Prostate gland (tissue), 2 donors: ENCODE measurements at regions not wholly inside any gene's neighbourhood (a gene's known extent, or its start where the extent isn't known, plus 50 kb on each side); places are given as distances from the start of the nearest gene placed in this dataset.

Experiments
- DNase-seq: peaks from one replicate; pipeline ENCODE4 v3.0.0-alpha.2; 2019; ENCODE audit warnings: low spot score
- H3K27ac ChIP-seq, 2 donors: fragments of 200-600 bp; sonication (generic); 2 replicates each; pipeline ENCODE4 v1.5.1; 2017 to 2019
- H3K27me3 ChIP-seq: fragments of 200-600 bp; sonication (generic); replicated peaks from 2 replicates; pipeline ENCODE4 v1.5.1; 2019; ENCODE audit not compliant: insufficient read depth
- H3K36me3 ChIP-seq, 2 donors: fragments of 200-600 bp; sonication (generic); 1 replicate in 1 of 2; 2 replicates in 1 of 2; pipeline versions ENCODE4 v1.5.1 to v1.8.1; 2017 to 2019
- H3K4me1 ChIP-seq: fragments of 200-600 bp; sonication (generic); replicated peaks from 2 replicates; pipeline ENCODE4 v1.5.1; 2019
- H3K4me3 ChIP-seq, 2 donors: fragments of 200-600 bp; sonication (generic); 2 replicates each; pipeline ENCODE4 v1.5.1; 2017 to 2019
- H3K9me3 ChIP-seq: fragments of 200-600 bp; sonication (generic); 2 replicates; pipeline ENCODE4 v1.5.1; 2017
- POLR2A ChIP-seq: fragments of 450-650 bp; IDR thresholded peaks from one replicate; pipeline ENCODE4 v1.6.1; 2016; ENCODE audit warnings: antibody characterized with exemption, mild to moderate bottlenecking
- POLR2AphosphoS5 ChIP-seq: sonication (generic); formaldehyde crosslinking; IDR thresholded peaks from one replicate; pipeline ENCODE4 v1.6.1; 2017; ENCODE audit warnings: antibody characterized with exemption
- WGBS: methylation state at CpG from one replicate; pipeline ENCODE4 v1.1.5; 2018; 5-methylcytosine and 5-hydroxymethylcytosine counted together
- intact Hi-C: fragments of 100-400 bp; cut with DNase I; formaldehyde crosslinking; loops from one replicate; pipeline ENCODE4 v1.14.2; 2022
- TF ChIP-seq, protein P1 (sequence below), 4 experiments: fragments of 200-600 bp in 2 of 4; fragments of 450-650 bp in 2 of 4; sonication (generic) in 2 of 4; IDR thresholded peaks; 1 replicate in 3 of 4; 2 replicates in 1 of 4; pipeline ENCODE4 v1.5.1; 2016 to 2019; ENCODE audit warnings: antibody characterized with exemption in 4 of 4, mild to moderate bottlenecking in 2 of 4, moderate library complexity in 2 of 4

DNA sequence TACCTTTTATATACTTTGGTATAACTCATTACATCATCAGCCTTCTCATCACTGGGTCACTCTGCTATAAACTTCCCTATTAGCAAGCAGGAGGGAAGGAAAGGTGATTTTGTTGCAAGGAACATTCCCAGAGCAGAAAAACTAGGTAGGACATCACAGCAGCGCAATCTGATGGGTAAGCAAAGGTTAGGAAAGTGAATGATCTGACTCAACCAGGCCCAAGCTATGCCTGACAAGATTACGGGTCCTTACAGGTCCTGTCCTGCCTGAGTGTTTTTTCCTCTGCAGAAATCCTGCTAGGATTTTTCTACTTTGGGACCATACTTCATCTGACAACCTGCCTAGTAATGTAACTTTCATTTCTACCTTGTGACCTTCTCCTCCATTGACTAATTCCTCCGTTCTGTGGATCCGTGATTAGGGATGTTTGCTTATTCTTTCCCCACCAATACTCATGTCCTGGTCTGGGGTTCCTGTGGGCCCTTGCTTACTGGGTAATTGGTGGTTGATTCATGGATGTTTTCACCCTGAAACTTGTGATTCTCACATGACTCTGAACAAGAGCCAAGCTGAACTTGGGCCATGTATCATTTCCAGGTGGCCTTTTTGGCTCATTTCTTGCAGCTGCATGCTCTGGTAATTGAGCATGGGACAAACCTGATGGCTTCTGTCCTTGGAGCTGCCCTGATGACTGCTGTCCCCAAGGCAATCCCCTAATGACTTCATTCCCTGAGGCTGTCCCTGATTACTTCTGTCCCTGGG lies 111.9 kb upstream of the KIT start:
- Histone ChIP-seq H3K27me3 (no peaks in the 10 kb centered on the region), H3K4me1 (no peaks in the 10 kb centered on the region), H3K27ac (no peak overlapping the region), H3K9me3 (no peaks in the 10 kb centered on the region), H3K36me3 (no peaks in the 10 kb centered on the region), H3K4me3 (no peak overlapping the region)
- WGBS = 81% methylated on average over 4 of the region's 4 CpGs
- intact Hi-C loops = no loop called here
- DNase-seq = no peak
- no peak for TF ChIP-seq POLR2A

DNA sequence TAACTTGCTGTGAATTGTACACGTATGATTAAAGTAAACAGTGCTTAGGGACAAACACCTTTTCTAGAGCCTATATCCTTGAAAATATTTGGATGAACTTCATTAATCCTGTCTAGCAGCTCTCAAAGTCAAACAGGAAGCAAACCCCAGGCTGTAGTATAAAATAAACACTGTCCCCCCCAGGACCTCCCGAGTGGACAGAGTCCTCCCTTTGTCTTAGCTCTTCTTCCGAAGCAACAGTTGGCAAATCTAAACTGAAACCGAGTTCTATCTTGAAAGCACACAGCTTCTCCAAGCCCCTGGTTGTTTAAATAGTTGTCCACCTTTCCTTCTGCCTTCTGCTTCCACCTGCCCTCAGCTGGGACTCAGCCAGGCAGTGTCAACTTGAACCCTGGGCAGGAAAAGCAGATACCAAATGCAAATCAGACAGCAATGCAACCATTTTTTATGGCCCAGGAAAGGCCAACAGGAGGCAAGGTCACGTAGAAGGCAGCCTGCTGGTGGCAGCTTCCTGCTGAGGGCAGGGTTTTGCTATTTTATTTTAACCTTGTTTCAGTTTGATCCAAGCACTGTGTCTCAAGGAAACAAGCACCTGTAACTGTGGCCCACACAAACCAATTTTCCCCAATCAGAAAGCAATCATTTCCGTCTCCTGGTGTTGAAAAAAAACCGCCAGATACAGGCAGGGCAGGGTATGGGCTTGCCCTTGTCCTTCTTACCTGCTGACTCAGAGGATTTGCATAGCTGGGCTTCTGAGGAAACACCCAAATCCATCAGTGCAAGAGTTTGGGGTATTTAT lies 110.3 kb upstream of the KIT start:
- Histone ChIP-seq H3K36me3 (no peaks in the 10 kb centered on the region), H3K9me3 (no peaks in the 10 kb centered on the region), H3K27me3 (no peaks in the 10 kb centered on the region), H3K27ac (no peak overlapping the region), H3K4me3 (no peak overlapping the region), H3K4me1 (no peaks in the 10 kb centered on the region)
- intact Hi-C loops = no loop called here
- DNase-seq = no peak
- TF ChIP-seq POLR2A (no peak), POLR2AphosphoS5 (no peak)
- TF ChIP-seq, protein P1, sequence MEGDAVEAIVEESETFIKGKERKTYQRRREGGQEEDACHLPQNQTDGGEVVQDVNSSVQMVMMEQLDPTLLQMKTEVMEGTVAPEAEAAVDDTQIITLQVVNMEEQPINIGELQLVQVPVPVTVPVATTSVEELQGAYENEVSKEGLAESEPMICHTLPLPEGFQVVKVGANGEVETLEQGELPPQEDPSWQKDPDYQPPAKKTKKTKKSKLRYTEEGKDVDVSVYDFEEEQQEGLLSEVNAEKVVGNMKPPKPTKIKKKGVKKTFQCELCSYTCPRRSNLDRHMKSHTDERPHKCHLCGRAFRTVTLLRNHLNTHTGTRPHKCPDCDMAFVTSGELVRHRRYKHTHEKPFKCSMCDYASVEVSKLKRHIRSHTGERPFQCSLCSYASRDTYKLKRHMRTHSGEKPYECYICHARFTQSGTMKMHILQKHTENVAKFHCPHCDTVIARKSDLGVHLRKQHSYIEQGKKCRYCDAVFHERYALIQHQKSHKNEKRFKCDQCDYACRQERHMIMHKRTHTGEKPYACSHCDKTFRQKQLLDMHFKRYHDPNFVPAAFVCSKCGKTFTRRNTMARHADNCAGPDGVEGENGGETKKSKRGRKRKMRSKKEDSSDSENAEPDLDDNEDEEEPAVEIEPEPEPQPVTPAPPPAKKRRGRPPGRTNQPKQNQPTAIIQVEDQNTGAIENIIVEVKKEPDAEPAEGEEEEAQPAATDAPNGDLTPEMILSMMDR (IDR thresholded peaks at IDR 0.05) = no peak
- 54% methylated on average over 7 of the region's 7 CpGs for WGBS

DNA sequence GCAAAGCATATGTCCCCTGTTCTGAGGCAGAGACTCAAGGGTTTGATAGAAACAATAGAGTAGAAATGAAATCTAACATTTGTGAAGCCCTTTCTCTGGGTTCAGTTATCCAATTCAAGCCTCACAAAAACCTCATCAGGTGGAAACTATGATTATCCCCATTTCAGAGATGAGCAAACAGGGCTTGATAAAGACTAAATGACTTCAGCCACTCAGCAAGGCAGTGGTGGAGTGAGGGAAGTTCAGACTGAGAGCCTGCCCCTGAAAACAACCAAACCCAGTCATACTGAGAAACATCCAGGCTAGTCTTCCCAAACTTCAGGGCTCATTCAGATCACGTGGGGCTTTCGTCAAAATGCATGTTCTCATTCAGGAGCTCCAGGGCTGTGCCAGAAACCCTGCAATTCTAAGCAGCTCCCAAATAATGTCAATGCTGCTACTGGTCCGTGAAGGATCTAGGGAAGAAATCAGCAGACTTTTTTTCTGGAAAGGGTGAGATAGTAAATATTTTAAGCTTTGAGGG lies 109.6 kb upstream of the KIT start:
- no peak overlapping the region for H3K27ac ChIP-seq

DNA sequence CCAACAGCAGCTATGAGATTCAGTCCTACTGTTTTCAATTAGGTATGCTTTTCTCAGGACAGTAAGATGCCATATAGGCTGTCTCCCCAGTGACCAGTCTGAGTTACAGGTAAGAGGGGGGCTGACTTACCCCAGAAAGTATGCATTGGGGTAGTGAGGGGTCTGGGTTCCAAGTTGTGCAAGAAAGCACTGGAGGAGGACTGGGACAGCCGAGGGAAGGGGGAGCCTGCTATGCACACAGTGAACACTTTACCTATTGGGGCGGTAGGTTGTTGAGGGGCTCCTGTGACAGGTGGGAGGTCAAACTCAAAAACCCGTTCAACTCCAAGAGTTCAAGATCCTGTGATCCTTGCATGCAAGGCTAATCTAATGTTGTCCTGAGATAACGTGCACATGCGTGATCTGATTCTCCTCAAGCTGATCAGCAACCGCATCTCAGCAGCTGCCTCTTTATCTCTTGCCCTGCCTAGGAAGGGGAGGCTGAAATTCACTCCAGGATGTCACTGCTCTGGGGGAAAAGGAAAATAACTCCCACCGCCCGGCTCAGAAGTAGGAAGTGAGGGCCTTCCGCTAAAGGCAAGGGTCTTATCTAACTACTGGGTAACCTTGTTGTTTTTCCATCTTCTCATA lies 108.8 kb upstream of the KIT start:
- 94% methylated on average over 9 of the region's 9 CpGs for WGBS
- no peak overlapping the region for H3K4me3 ChIP-seq
- H3K9me3 ChIP-seq = no peaks in the 10 kb centered on the region
- DNase-seq = no peak
- H3K4me1 ChIP-seq = no peaks in the 10 kb centered on the region
- intact Hi-C loops = no loop called here
- no peak overlapping the region for H3K27ac ChIP-seq
- no peaks in the 10 kb centered on the region for H3K27me3 ChIP-seq
- H3K36me3 ChIP-seq = no peaks in the 10 kb centered on the region
- TF ChIP-seq, protein P1 (IDR thresholded peaks at IDR 0.05) = no peak
- TF ChIP-seq POLR2AphosphoS5 (no peak), POLR2A (no peak)

More for the DNA sequence above, 109.6 kb upstream of the KIT start:
- Histone ChIP-seq H3K36me3 (no peaks in the 10 kb centered on the region), H3K4me3 (no peak overlapping the region), H3K27me3 (no peaks in the 10 kb centered on the region), H3K4me1 (no peaks in the 10 kb centered on the region), H3K9me3 (no peaks in the 10 kb centered on the region)
- intact Hi-C loops = no loop called here
- DNase-seq = no peak
- TF ChIP-seq POLR2A (no peak), POLR2AphosphoS5 (no peak)
- TF ChIP-seq, protein P1 (IDR thresholded peaks at IDR 0.05) = no peak
- WGBS = 90% methylated on average over 3 of the region's 3 CpGs

DNA sequence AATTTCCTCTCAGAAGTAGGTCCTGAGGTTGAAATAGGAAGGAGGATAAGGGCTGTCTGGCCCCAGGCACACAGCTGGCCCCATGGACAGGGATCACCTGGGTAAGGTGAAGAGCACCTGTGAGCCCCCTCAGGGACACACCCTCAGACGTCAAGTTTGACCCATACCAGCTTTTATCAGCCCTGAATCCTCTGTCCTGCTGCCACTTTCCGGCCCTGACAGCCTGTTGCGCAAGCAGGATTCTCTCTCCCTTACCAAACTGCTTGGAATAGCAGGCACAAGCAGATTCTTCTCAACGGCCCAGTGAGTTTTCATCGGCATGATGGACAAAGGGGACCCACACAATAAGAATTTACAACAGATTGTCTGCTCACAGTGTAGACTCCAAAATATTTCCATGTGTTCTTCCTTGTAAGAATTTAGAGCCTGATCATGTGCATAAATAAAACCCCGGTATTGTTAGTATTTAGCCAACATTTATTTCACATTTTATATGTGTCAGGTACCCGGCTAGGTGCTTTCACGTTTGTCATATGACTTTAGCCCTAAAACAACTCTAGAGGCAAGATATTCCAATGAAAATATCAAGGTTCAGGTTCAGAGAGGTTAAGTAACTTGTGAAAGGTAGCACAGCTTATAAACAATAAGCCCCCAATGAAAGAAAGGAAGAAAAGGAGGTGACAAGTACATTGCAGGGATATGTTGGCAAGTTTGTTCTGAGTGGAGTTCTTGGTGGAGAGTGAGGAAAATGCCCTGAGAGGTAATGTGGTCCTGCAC lies 107.2 kb upstream of the KIT start:
- H3K36me3 ChIP-seq = no peaks in the 10 kb centered on the region
- no peak overlapping the region for H3K27ac ChIP-seq

More for the DNA sequence above, 107.2 kb upstream of the KIT start:
- intact Hi-C loops = no loop called here
- H3K9me3 ChIP-seq = no peaks in the 10 kb centered on the region
- no peaks in the 10 kb centered on the region for H3K4me1 ChIP-seq
- no peaks in the 10 kb centered on the region for H3K27me3 ChIP-seq
- 44% methylated on average over 8 of the region's 8 CpGs for WGBS
- H3K4me3 ChIP-seq = no peak overlapping the region
- TF ChIP-seq, protein P1 (IDR thresholded peaks at IDR 0.05) = no peak
- TF ChIP-seq POLR2A = no peak
- TF ChIP-seq POLR2AphosphoS5 = no peak
- no peak for DNase-seq
